ENCODE measurements at regions not wholly inside any gene's neighbourhood (a gene's known extent, or its start where the extent isn't known, plus 50 kb on each side); places are given as distances from the start of the nearest gene placed in this dataset.

DNA sequence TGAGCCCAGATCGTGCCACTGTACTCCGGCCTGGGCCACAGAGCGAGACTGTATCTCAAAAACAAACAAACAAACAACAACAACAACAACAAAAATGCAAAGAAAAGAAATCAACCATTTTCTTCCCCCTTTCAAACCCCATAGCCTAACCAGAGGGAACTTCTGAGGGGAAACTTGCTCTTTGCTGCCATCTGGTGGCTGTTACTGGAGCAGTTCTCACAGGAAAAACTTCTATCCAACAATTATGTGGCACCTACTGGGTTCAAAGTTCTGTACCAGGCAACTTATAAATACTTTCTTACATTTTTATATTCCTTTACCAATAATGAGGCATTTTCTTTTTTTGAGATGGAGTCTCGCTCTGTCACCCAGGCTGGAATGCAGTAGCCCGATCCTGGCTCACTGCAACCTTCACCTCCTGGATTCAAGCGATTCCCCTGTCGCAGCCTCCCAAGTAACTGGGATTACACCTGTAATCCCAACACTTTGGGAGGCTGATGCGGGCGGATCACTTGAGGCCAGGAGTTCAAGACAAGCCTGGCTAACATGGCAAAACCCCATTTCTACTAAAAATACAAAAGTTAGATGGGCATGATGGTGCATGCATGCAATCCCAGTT, 50.9 kb upstream of the BICDL1 start:
- Histone ChIP-seq H3K4me3 (ENCODE audit: insufficient read depth, low read length, poor library complexity, severe bottlenecking) (no peak overlapping the region), H3K36me3 (ENCODE audit: low read length) (no peaks in the 10 kb centered on the region), H3K27ac (ENCODE audit: low read depth, low read length) (no peak overlapping the region), H3K79me2 (ENCODE audit: insufficient read depth, low read length) (no peaks in the 10 kb centered on the region), H3K9me2 (replicated peaks; ENCODE audit: insufficient read depth, low read length) (no peaks in the 10 kb centered on the region), H3K9me3 (ENCODE audit: insufficient read depth, low read length) (no peaks in the 10 kb centered on the region), H3K27me3 (ENCODE audit: low read length) (no peaks in the 10 kb centered on the region), H3K9ac (ENCODE audit: low read length) (no peak overlapping the region), H3F3A (ENCODE audit: insufficient read depth) (no peaks in the 10 kb centered on the region), H4K20me1 (ENCODE audit: low read depth, low read length) (no peaks in the 10 kb centered on the region), H2AFZ (ENCODE audit: low read depth, low read length, severe bottlenecking) (no peak overlapping the region), H3K4me2 (ENCODE audit: low read depth, low read length, poor library complexity, severe bottlenecking) (no peak overlapping the region)
- TF ChIP-seq EZH2phosphoT487 (conservative IDR thresholded peaks at IDR 0.05; ENCODE audit: low read length) = no peak
- TF ChIP-seq, protein P1, sequence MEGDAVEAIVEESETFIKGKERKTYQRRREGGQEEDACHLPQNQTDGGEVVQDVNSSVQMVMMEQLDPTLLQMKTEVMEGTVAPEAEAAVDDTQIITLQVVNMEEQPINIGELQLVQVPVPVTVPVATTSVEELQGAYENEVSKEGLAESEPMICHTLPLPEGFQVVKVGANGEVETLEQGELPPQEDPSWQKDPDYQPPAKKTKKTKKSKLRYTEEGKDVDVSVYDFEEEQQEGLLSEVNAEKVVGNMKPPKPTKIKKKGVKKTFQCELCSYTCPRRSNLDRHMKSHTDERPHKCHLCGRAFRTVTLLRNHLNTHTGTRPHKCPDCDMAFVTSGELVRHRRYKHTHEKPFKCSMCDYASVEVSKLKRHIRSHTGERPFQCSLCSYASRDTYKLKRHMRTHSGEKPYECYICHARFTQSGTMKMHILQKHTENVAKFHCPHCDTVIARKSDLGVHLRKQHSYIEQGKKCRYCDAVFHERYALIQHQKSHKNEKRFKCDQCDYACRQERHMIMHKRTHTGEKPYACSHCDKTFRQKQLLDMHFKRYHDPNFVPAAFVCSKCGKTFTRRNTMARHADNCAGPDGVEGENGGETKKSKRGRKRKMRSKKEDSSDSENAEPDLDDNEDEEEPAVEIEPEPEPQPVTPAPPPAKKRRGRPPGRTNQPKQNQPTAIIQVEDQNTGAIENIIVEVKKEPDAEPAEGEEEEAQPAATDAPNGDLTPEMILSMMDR (IDR thresholded peaks at IDR 0.05; ENCODE audit: insufficient read depth, low read length, poor library complexity, severe bottlenecking) = peak; percentile 66

All from SU-DHL-6 (cell line).